GM12891 (cell line): ENCODE measurements at regions not wholly inside any gene's neighbourhood (a gene's known extent, or its start where the extent isn't known, plus 50 kb on each side); places are given as distances from the start of the nearest gene placed in this dataset.

Source experiments
- POLR2A ChIP-seq: IDR thresholded peaks from 2 replicates; pipeline ENCODE4 v1.6.1; 2011; ENCODE audit warnings: low read depth, low read length, control low read depth
- POLR2AphosphoS5 ChIP-seq: IDR thresholded peaks from 2 replicates; pipeline ENCODE4 v1.6.1; 2011; ENCODE audit warnings: low read depth, low read length, control low read depth
- POU2F2 ChIP-seq: IDR thresholded peaks from 2 replicates; pipeline ENCODE4 v1.6.1; 2011; ENCODE audit warnings: low read depth, mild to moderate bottlenecking, control low read depth, low read length, moderate library complexity
- SPI1 ChIP-seq: IDR thresholded peaks from 2 replicates; pipeline ENCODE4 v1.6.1; 2011; ENCODE audit warnings: low read depth, low read length, control low read depth
- TAF1 ChIP-seq: IDR thresholded peaks from 2 replicates; pipeline ENCODE4 v1.6.1; 2011; ENCODE audit warnings: low read depth, low read length, control low read depth

DNA sequence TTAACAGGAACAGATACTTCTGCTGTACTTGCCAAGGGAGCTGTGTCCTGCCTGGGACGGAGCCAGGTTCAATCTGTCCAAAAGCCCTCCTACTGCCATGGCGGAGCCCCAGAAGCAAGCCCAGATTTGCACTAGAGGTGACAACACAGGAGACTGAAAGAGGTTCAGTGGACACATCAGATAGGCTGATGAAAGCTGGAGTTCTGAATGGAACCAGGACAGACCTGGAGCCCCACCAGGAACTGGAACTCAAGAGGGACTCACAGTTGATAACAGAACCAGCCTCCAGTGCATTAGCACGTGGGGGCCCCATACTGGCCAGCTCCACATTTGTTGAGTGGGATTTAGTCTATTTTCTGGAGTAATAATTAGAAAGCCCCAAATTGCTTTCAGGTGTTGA lies 315.5 kb downstream of the ARRDC4 start:
- TF ChIP-seq POLR2A: no peak
- TF ChIP-seq POLR2AphosphoS5: no peak
- no peak for TF ChIP-seq TAF1
- TF ChIP-seq SPI1: no peak
- no peak for TF ChIP-seq POU2F2
